Common myeloid progenitor, CD34-positive (primary cell): ENCODE measurements at regions not wholly inside any gene's neighbourhood (a gene's known extent, or its start where the extent isn't known, plus 50 kb on each side); places are given as distances from the start of the nearest gene placed in this dataset.
"Not testable (repeated sequence)": the region's sequence is repeated elsewhere in the genome, so short reads cannot be mapped to it uniquely, and the experiment has no call there.

ENCODE experiments used
- CTCF ChIA-PET: fragments of 350-600 bp; sonication (Branson Sonifier 250); formaldehyde crosslinking; loops from one replicate; lab custom pipeline; 2021; ENCODE audit warnings: antibody characterized with exemption; lab: Charles Lee
- POLR2A ChIA-PET: fragments of 350-600 bp; sonication (Branson Sonifier 250); formaldehyde crosslinking; loops from one replicate; lab custom pipeline; 2021; ENCODE audit warnings: antibody characterized with exemption; lab: Charles Lee
- DNase-seq, 3 donors: peaks; one replicate each; pipeline versions ENCODE4 v3.0.0 to v3.0.0-alpha.2; 2013
- H3K27ac ChIP-seq, 2 experiments: 1 replicate in 1 of 2; 2 replicates in 1 of 2; pipeline ENCODE4 v1.7.0; 2013; ENCODE audit warnings: inconsistent platforms in 2 of 2, low read length in 2 of 2, mild to moderate bottlenecking in 2 of 2, low read depth in 1 of 2, moderate library complexity in 1 of 2; ENCODE audit not compliant: severe bottlenecking in 2 of 2, insufficient read depth in 1 of 2, poor library complexity in 1 of 2
- H3K27me3 ChIP-seq, 5 experiments: replicated peaks in 2 of 5; 1 replicate in 3 of 5; 2 replicates in 2 of 5; pipeline versions ENCODE4 v1.6.1 to v1.7.0; 2013; ENCODE audit warnings: low read length in 4 of 5, mild to moderate bottlenecking in 2 of 5, moderate library complexity in 2 of 5, inconsistent platforms in 1 of 5; ENCODE audit not compliant: insufficient read depth in 5 of 5, control insufficient read depth in 4 of 5
- H3K36me3 ChIP-seq, 4 experiments: 1 replicate in 2 of 4; 2 replicates in 2 of 4; pipeline versions ENCODE4 v1.6.1 to v1.7.0; 2013; ENCODE audit warnings: low read length in 3 of 4, control low read depth in 1 of 4, mild to moderate bottlenecking in 1 of 4; ENCODE audit not compliant: control insufficient read depth in 4 of 4, insufficient read depth in 4 of 4
- H3K4me1 ChIP-seq, 4 experiments: 1 replicate in 3 of 4; 2 replicates in 1 of 4; pipeline versions ENCODE4 v1.6.1 to v1.7.1; 2013; ENCODE audit warnings: low read length in 3 of 4, mild to moderate bottlenecking in 3 of 4, control low read depth in 1 of 4, inconsistent platforms in 1 of 4, moderate library complexity in 1 of 4; ENCODE audit not compliant: control insufficient read depth in 4 of 4, insufficient read depth in 4 of 4; ENCODE audit errors: control extremely low read depth in 1 of 4
- H3K4me3 ChIP-seq, 7 experiments: 1 replicate in 4 of 7; 2 replicates in 3 of 7; pipeline versions ENCODE4 v1.5.1 to v1.7.0; 2013; ENCODE audit warnings: mild to moderate bottlenecking in 7 of 7, low read length in 6 of 7, moderate library complexity in 6 of 7, inconsistent platforms in 2 of 7, low read depth in 2 of 7, control low read depth in 1 of 7; ENCODE audit not compliant: insufficient read depth in 4 of 7, control insufficient read depth in 1 of 7; ENCODE audit errors: extremely low read depth in 1 of 7
- H3K9me3 ChIP-seq, 5 experiments: 1 replicate in 4 of 5; 2 replicates in 1 of 5; pipeline versions ENCODE4 v1.6.1 to v1.7.1; 2013; ENCODE audit warnings: low read length in 4 of 5, mild to moderate bottlenecking in 2 of 5, inconsistent platforms in 1 of 5, low read depth in 1 of 5, moderate library complexity in 1 of 5; ENCODE audit not compliant: control insufficient read depth in 4 of 5, insufficient read depth in 2 of 5; ENCODE audit errors: control extremely low read depth in 1 of 5
- WGBS: methylation state at CpG from one replicate; pipeline ENCODE4 v1.1.5; 2013; ENCODE audit not compliant: insufficient coverage; 5-methylcytosine and 5-hydroxymethylcytosine counted together

- H3K4me3 ChIP-seq = no peak overlapping the region
- POLR2A ChIA-PET = no interaction called here
- no peaks in the 10 kb centered on the region for H3K36me3 ChIP-seq
- H3K27me3 ChIP-seq = peaks cover 2 to 17% (median 8%) of the 10 kb centered on the region in 5 experiments
- no peaks in the 10 kb centered on the region for H3K9me3 ChIP-seq
- no peak for DNase-seq
- peaks cover 2 to 16% (median 6%) of the 10 kb centered on the region in 4 experiments for H3K4me1 ChIP-seq
- no peak overlapping the region for H3K27ac ChIP-seq
- CTCF ChIA-PET = interaction anchor here (1.0 to 1.1 kb wide), 2 partner anchors 14 to 33 kb away, joined by 3 read pairs; no protein-coding TSS in a partner anchor
- WGBS = 92% methylated on average over 21 of the region's 25 CpGs
These were observed 60.8 kb upstream of the CEACAM21 start for GRCh38 chr19:41515015-41515652.

- Histone ChIP-seq H3K4me1 (peaks cover 2 to 25% (median 7%) of the 10 kb centered on the region in 4 experiments), H3K4me3 (peak overlapping the region in 4 of 7 experiments; percentile 9 to 62 (median 39)), H3K27me3 (peaks cover 0 to 11% (median 7%) of the 10 kb centered on the region in 5 experiments)
- POLR2A ChIA-PET, H3K27ac ChIP-seq, H3K9me3 ChIP-seq, H3K36me3 ChIP-seq: not testable (repeated sequence)
- WGBS = 8% methylated on average over 12 of the region's 19 CpGs
- CTCF ChIA-PET = interaction anchor here (1.0 kb wide), 1 partner anchor 47 kb away, joined by 6 read pairs; no protein-coding TSS in a partner anchor
- peak; percentile 49 to 65 (median 56) for DNase-seq
These were observed 59.4 kb upstream of the CEACAM21 start for GRCh38 chr19:41516292-41517171.

GRCh38 chr19:41518141-41518540 lies 57.8 kb upstream of the CEACAM21 start:
- Histone ChIP-seq H3K27me3 (peaks cover 0 to 8% (median 5%) of the 10 kb centered on the region in 5 experiments), H3K4me3 (no peak overlapping the region), H3K27ac (no peak overlapping the region), H3K4me1 (peaks cover 8 to 35% (median 15%) of the 10 kb centered on the region in 4 experiments), H3K36me3 (no peaks in the 10 kb centered on the region), H3K9me3 (no peaks in the 10 kb centered on the region)
- no peak for DNase-seq
- ChIA-PET POLR2A (no interaction called here), CTCF (no interaction called here)
- 88% methylated on average over 2 of the region's 3 CpGs for WGBS

GRCh38 chr19:41521138-41521930 lies 54.6 kb upstream of the CEACAM21 start:
- not testable (repeated sequence) for H3K27me3 ChIP-seq, H3K36me3 ChIP-seq, H3K9me3 ChIP-seq
- Histone ChIP-seq H3K27ac (peak overlapping the region; percentile 33 to 54), H3K4me1 (peaks cover 8 to 31% (median 11%) of the 10 kb centered on the region in 4 experiments), H3K4me3 (peak overlapping the region in 6 of 7 experiments; percentile 32 to 78 (median 59))
- ChIA-PET POLR2A (interaction anchor here (0.9 to 1.6 kb wide), 2 partner anchors 9 to 28 kb away, joined by 4 to 5 read pairs; no protein-coding TSS in a partner anchor), CTCF (interaction anchor here (1.2 to 1.3 kb wide), 2 partner anchors 10 to 43 kb away, joined by 3 read pairs; no protein-coding TSS in a partner anchor)
- WGBS = 23% methylated on average over 17 of the region's 18 CpGs
- peak in 2 of 3 donors; percentile 47 to 69 for DNase-seq

GRCh38 chr19:41521931-41522555 lies 53.9 kb upstream of the CEACAM21 start:
- DNase-seq = peak in 2 of 3 donors; percentile 53 to 65
- CTCF ChIA-PET = interaction anchor here (1.2 to 1.3 kb wide), 2 partner anchors 9 to 42 kb away, joined by 3 read pairs; no protein-coding TSS in a partner anchor
- POLR2A ChIA-PET = interaction anchor here (0.9 to 1.6 kb wide), 2 partner anchors 9 to 27 kb away, joined by 4 to 5 read pairs; no protein-coding TSS in a partner anchor
- H3K36me3 ChIP-seq = no peaks in the 10 kb centered on the region
- peak overlapping the region in 6 of 7 experiments; percentile 32 to 78 (median 56) for H3K4me3 ChIP-seq
- 0% methylated on average over 28 of the region's 58 CpGs for WGBS
- peaks cover 5 to 24% (median 9%) of the 10 kb centered on the region in 4 experiments for H3K4me1 ChIP-seq
- peaks cover 0 to 3% (median 0%) of the 10 kb centered on the region in 5 experiments for H3K27me3 ChIP-seq
- H3K9me3 ChIP-seq = no peaks in the 10 kb centered on the region
- H3K27ac ChIP-seq = peak overlapping the region; percentile 54

- peaks cover 16 to 48% (median 37%) of the 10 kb centered on the region in 4 experiments for H3K4me1 ChIP-seq
- ChIA-PET CTCF (interaction anchor here (1.4 kb wide), 3 partner anchors 13 to 38 kb away, joined by 3 to 11 read pairs (median 6); no protein-coding TSS in a partner anchor), POLR2A (no interaction called here)
- DNase-seq = peak in 1 of 3 donors; percentile 38
- no peaks in the 10 kb centered on the region for H3K27me3 ChIP-seq
- no peak overlapping the region for H3K27ac ChIP-seq
- peaks cover 0 to 4% (median 0%) of the 10 kb centered on the region in 5 experiments for H3K9me3 ChIP-seq
- WGBS = no CpG with 5 or more reads among the region's 1 CpG
- no peaks in the 10 kb centered on the region for H3K36me3 ChIP-seq
- H3K4me3 ChIP-seq = no peak overlapping the region
These were observed 50.0 kb upstream of the CEACAM21 start for GRCh38 chr19:41525989-41526388.
